Liver (tissue), 8 donors: ENCODE measurements at regions not wholly inside any gene's neighbourhood (a gene's known extent, or its start where the extent isn't known, plus 50 kb on each side); places are given as distances from the start of the nearest gene placed in this dataset.

Experiments used
- DNase-seq: peaks from one replicate; pipeline ENCODE4 v3.0.0-alpha.2; 2017; ENCODE audit warnings: low spot score
- H3K27ac ChIP-seq, 2 donors: one replicate each; pipeline ENCODE4 v1.7.0; 2013; ENCODE audit warnings: inconsistent platforms in 2 of 2, low read length in 2 of 2, control low read depth in 1 of 2, low read depth in 1 of 2, mild to moderate bottlenecking in 1 of 2
- H3K27me3 ChIP-seq, 4 donors: one replicate each; pipeline versions ENCODE4 v1.6.1 to v1.7.0; 2013; ENCODE audit warnings: low read length in 3 of 4, inconsistent platforms in 1 of 4, mild to moderate bottlenecking in 1 of 4, moderate library complexity in 1 of 4; ENCODE audit not compliant: control insufficient read depth in 4 of 4, insufficient read depth in 4 of 4
- H3K36me3 ChIP-seq, 4 donors: one replicate each; pipeline versions ENCODE4 v1.6.1 to v1.7.0; 2013; ENCODE audit warnings: low read length in 3 of 4, mild to moderate bottlenecking in 3 of 4, low read depth in 1 of 4, moderate library complexity in 1 of 4; ENCODE audit not compliant: control insufficient read depth in 4 of 4, insufficient read depth in 3 of 4
- H3K4me1 ChIP-seq, 4 donors: one replicate each; pipeline versions ENCODE4 v1.6.1 to v1.7.0; 2013; ENCODE audit warnings: low read length in 3 of 4, mild to moderate bottlenecking in 3 of 4, moderate library complexity in 1 of 4; ENCODE audit not compliant: control insufficient read depth in 4 of 4, insufficient read depth in 4 of 4
- H3K4me3 ChIP-seq, 3 donors: one replicate each; pipeline versions ENCODE4 v1.6.1 to v1.7.0; 2013; ENCODE audit warnings: low read length in 3 of 3, control low read depth in 1 of 3, low read depth in 1 of 3, mild to moderate bottlenecking in 1 of 3
- H3K9ac ChIP-seq, 2 donors: one replicate each; pipeline ENCODE4 v1.7.0; 2013; ENCODE audit warnings: low read length in 2 of 2, mild to moderate bottlenecking in 2 of 2, moderate library complexity in 2 of 2, control low read depth in 1 of 2, low read depth in 1 of 2
- H3K9me3 ChIP-seq, 4 donors: one replicate each; pipeline versions ENCODE4 v1.6.1 to v1.7.0; 2013; ENCODE audit warnings: low read length in 3 of 4; ENCODE audit not compliant: control insufficient read depth in 4 of 4
- EGR1 ChIP-seq, 2 donors: IDR thresholded peaks; 2 replicates each; pipeline ENCODE4 v1.6.1; 2016 to 2018; ENCODE audit warnings: antibody characterized with exemption in 2 of 2, low read depth in 2 of 2
- FOXA1 ChIP-seq: IDR thresholded peaks from 2 replicates; pipeline ENCODE4 v1.6.1; 2016; ENCODE audit warnings: antibody characterized with exemption
- FOXA2 ChIP-seq: IDR thresholded peaks from 2 replicates; pipeline ENCODE4 v1.6.1; 2016; ENCODE audit warnings: antibody characterized with exemption
- GABPA ChIP-seq, 2 donors: IDR thresholded peaks in 1 of 2; conservative IDR thresholded peaks in 1 of 2; 2 replicates each; pipeline ENCODE4 v1.6.1; 2016; ENCODE audit warnings: antibody characterized with exemption in 2 of 2, mild to moderate bottlenecking in 1 of 2, moderate library complexity in 1 of 2
- HNF4A ChIP-seq, 2 donors: conservative IDR thresholded peaks; 2 replicates each; pipeline ENCODE4 v1.6.1; 2016; ENCODE audit warnings: antibody characterized with exemption in 2 of 2, mild to moderate bottlenecking in 2 of 2
- HNF4G ChIP-seq: IDR thresholded peaks from 2 replicates; pipeline ENCODE4 v1.6.1; 2016; ENCODE audit warnings: antibody characterized with exemption
- JUND ChIP-seq, 2 donors: IDR thresholded peaks; 2 replicates each; pipeline ENCODE4 v1.6.1; 2016; ENCODE audit warnings: antibody characterized with exemption in 2 of 2
- NR2F2 ChIP-seq: IDR thresholded peaks from 2 replicates; pipeline ENCODE4 v1.6.1; 2016; ENCODE audit warnings: antibody characterized with exemption
- RAD21 ChIP-seq, 2 donors: IDR thresholded peaks; 2 replicates each; pipeline ENCODE4 v1.6.1; 2016; ENCODE audit warnings: antibody characterized with exemption in 2 of 2, mild to moderate bottlenecking in 2 of 2
- RXRA ChIP-seq, 2 donors: IDR thresholded peaks; 2 replicates each; pipeline ENCODE4 v1.6.1; 2017 to 2018; ENCODE audit warnings: antibody characterized with exemption in 2 of 2, mild to moderate bottlenecking in 1 of 2
- SP1 ChIP-seq: IDR thresholded peaks from 2 replicates; pipeline ENCODE4 v1.6.1; 2018; ENCODE audit warnings: antibody characterized with exemption, mild to moderate bottlenecking
- TAF1 ChIP-seq: conservative IDR thresholded peaks from 2 replicates; pipeline ENCODE4 v1.6.1; 2016; ENCODE audit warnings: antibody characterized with exemption, mild to moderate bottlenecking
- YY1 ChIP-seq: IDR thresholded peaks from 2 replicates; pipeline ENCODE4 v1.6.1; 2016; ENCODE audit warnings: antibody characterized with exemption, mild to moderate bottlenecking
- WGBS: extraction: QIAGEN DNeasy Blood & Tissue Kit; methylation state at CpG from one replicate; pipeline ENCODE4 v1.1.7; 2013; 5-methylcytosine and 5-hydroxymethylcytosine counted together
- TF ChIP-seq, protein P1 (sequence below): IDR thresholded peaks from 2 replicates; pipeline ENCODE4 v1.6.1; 2016; ENCODE audit warnings: antibody characterized with exemption
- TF ChIP-seq, protein P2 (sequence below): IDR thresholded peaks from 2 replicates; pipeline ENCODE4 v1.6.1; 2016; ENCODE audit warnings: antibody characterized with exemption
- TF ChIP-seq, protein P3 (sequence below): IDR thresholded peaks from 2 replicates; pipeline ENCODE4 v1.6.1; 2016; ENCODE audit warnings: antibody characterized with exemption, mild to moderate bottlenecking
- TF ChIP-seq, protein P4 (sequence below): IDR thresholded peaks from 2 replicates; pipeline ENCODE4 v1.6.1; 2016; ENCODE audit warnings: antibody characterized with exemption
- TF ChIP-seq, protein P5 (sequence below): fragments of 150-350 bp; IDR thresholded peaks from 2 replicates; pipeline ENCODE4 v1.5.1; 2017; ENCODE audit warnings: improper control_type of control experiment, low read depth, low read length; ENCODE audit not compliant: missing input control
- donor health status: healthy.
- donor health status: healthy.
- donor health status: healthy.
- donor health status: healthy.
- donor health status: healthy.

DNA sequence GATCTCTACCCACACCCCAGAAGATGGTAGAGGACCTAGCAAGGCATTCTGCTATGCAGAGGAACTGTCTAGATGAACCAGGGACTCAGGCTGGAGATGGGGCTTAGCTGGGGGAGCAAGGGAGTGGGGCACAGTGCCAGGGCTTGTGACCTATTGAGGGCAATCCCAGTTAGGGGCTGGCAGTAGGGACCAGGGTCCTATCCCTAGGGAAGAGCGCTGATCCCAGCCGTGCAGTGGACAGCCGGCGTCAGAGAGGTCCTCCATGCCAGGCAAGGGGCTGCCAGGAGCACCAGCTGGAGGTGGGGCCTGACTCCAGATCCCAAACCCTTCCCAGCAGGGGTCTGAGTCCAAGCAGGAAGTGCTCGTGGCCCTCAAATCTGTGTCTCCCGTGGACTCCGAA lies 52.7 kb upstream of the NEURL1B start:
- H3K9me3 ChIP-seq, result no peaks in the 10 kb centered on the region
- 88% methylated on average over 7 of the region's 7 CpGs for whole genome bisulfite sequencing
- no peak for DNase-seq
- no peak overlapping the region for H3K27ac ChIP-seq
- H3K36me3 ChIP-seq, result no peaks in the 10 kb centered on the region
- TF ChIP-seq, protein P1, sequence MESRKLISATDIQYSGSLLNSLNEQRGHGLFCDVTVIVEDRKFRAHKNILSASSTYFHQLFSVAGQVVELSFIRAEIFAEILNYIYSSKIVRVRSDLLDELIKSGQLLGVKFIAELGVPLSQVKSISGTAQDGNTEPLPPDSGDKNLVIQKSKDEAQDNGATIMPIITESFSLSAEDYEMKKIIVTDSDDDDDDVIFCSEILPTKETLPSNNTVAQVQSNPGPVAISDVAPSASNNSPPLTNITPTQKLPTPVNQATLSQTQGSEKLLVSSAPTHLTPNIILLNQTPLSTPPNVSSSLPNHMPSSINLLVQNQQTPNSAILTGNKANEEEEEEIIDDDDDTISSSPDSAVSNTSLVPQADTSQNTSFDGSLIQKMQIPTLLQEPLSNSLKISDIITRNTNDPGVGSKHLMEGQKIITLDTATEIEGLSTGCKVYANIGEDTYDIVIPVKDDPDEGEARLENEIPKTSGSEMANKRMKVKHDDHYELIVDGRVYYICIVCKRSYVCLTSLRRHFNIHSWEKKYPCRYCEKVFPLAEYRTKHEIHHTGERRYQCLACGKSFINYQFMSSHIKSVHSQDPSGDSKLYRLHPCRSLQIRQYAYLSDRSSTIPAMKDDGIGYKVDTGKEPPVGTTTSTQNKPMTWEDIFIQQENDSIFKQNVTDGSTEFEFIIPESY, result no peak
- TF ChIP-seq EGR1 (IDR thresholded peaks at IDR 0.05; ENCODE audit: low read depth in 2 of 2) (no peak), NR2F2 (no peak), JUND (IDR thresholded peaks at IDR 0.05) (no peak), YY1 (no peak), HNF4A (conservative IDR thresholded peaks at IDR 0.05) (no peak), TAF1 (no peak), FOXA1 (no peak), RXRA (IDR thresholded peaks at IDR 0.05) (no peak), SP1 (no peak), FOXA2 (no peak), RAD21 (IDR thresholded peaks at IDR 0.05) (no peak), GABPA (IDR thresholded peaks at IDR 0.05 in 1 of 2, conservative IDR thresholded peaks at IDR 0.05 in 1 of 2) (no peak)
- TF ChIP-seq, protein P2, sequence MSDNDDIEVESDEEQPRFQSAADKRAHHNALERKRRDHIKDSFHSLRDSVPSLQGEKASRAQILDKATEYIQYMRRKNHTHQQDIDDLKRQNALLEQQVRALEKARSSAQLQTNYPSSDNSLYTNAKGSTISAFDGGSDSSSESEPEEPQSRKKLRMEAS, result no peak
- TF ChIP-seq, protein P3, sequence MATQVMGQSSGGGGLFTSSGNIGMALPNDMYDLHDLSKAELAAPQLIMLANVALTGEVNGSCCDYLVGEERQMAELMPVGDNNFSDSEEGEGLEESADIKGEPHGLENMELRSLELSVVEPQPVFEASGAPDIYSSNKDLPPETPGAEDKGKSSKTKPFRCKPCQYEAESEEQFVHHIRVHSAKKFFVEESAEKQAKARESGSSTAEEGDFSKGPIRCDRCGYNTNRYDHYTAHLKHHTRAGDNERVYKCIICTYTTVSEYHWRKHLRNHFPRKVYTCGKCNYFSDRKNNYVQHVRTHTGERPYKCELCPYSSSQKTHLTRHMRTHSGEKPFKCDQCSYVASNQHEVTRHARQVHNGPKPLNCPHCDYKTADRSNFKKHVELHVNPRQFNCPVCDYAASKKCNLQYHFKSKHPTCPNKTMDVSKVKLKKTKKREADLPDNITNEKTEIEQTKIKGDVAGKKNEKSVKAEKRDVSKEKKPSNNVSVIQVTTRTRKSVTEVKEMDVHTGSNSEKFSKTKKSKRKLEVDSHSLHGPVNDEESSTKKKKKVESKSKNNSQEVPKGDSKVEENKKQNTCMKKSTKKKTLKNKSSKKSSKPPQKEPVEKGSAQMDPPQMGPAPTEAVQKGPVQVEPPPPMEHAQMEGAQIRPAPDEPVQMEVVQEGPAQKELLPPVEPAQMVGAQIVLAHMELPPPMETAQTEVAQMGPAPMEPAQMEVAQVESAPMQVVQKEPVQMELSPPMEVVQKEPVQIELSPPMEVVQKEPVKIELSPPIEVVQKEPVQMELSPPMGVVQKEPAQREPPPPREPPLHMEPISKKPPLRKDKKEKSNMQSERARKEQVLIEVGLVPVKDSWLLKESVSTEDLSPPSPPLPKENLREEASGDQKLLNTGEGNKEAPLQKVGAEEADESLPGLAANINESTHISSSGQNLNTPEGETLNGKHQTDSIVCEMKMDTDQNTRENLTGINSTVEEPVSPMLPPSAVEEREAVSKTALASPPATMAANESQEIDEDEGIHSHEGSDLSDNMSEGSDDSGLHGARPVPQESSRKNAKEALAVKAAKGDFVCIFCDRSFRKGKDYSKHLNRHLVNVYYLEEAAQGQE, result no peak
- TF ChIP-seq, protein P4, sequence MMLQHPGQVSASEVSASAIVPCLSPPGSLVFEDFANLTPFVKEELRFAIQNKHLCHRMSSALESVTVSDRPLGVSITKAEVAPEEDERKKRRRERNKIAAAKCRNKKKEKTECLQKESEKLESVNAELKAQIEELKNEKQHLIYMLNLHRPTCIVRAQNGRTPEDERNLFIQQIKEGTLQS, result no peak
- no peaks in the 10 kb centered on the region for H3K27me3 ChIP-seq
- no peaks in the 10 kb centered on the region for H3K4me1 ChIP-seq
- no peak overlapping the region for H3K4me3 ChIP-seq
- H3K9ac ChIP-seq, result no peak overlapping the region

DNA sequence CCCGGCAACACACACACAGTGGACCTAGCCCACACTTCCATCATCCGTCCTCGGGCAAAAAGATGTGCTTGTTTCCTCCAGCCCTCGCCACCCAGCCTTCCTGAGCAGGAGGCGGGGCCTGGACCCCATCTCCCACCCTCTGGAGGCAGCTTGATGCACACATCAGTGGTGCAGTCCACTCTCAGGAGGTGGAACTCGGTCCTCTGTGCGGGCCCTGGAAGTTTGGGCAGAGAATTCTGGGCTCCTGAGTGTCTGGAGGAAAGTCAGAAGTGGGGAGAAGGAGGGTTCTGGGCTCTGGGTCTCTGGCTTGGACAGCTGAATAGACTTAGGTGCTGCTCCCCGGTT lies 54.0 kb upstream of the NEURL1B start:
- TF ChIP-seq TAF1 (no peak), GABPA (IDR thresholded peaks at IDR 0.05 in 1 of 2, conservative IDR thresholded peaks at IDR 0.05 in 1 of 2) (no peak), HNF4G (no peak), RAD21 (IDR thresholded peaks at IDR 0.05) (no peak), EGR1 (IDR thresholded peaks at IDR 0.05; ENCODE audit: low read depth in 2 of 2) (no peak), YY1 (no peak), RXRA (IDR thresholded peaks at IDR 0.05) (no peak)
- TF ChIP-seq, protein P5, sequence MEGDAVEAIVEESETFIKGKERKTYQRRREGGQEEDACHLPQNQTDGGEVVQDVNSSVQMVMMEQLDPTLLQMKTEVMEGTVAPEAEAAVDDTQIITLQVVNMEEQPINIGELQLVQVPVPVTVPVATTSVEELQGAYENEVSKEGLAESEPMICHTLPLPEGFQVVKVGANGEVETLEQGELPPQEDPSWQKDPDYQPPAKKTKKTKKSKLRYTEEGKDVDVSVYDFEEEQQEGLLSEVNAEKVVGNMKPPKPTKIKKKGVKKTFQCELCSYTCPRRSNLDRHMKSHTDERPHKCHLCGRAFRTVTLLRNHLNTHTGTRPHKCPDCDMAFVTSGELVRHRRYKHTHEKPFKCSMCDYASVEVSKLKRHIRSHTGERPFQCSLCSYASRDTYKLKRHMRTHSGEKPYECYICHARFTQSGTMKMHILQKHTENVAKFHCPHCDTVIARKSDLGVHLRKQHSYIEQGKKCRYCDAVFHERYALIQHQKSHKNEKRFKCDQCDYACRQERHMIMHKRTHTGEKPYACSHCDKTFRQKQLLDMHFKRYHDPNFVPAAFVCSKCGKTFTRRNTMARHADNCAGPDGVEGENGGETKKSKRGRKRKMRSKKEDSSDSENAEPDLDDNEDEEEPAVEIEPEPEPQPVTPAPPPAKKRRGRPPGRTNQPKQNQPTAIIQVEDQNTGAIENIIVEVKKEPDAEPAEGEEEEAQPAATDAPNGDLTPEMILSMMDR, result no peak
- TF ChIP-seq, protein P1, result no peak
- TF ChIP-seq, protein P4, result no peak
- TF ChIP-seq, protein P2, result no peak
- TF ChIP-seq, protein P3, result no peak
- Histone ChIP-seq H3K4me3 (no peak overlapping the region), H3K9me3 (no peaks in the 10 kb centered on the region), H3K27ac (no peak overlapping the region), H3K4me1 (no peaks in the 10 kb centered on the region), H3K27me3 (no peaks in the 10 kb centered on the region), H3K9ac (no peak overlapping the region), H3K36me3 (no peaks in the 10 kb centered on the region)
- no peak for DNase-seq
- WGBS, result 81% methylated on average over 8 of the region's 8 CpGs
